GM21576 (cell line): ENCODE measurements at regions not wholly inside any gene's neighbourhood (a gene's known extent, or its start where the extent isn't known, plus 50 kb on each side); places are given as distances from the start of the nearest gene placed in this dataset.

Source experiments
- ATAC-seq: cut with Tn5 transposase; IDR thresholded peaks from one replicate; pipeline ENCODE4 v1.9.1; 2021; ENCODE audit warnings: mild to moderate bottlenecking, moderate library complexity; ENCODE audit not compliant: unreplicated experiment

DNA sequence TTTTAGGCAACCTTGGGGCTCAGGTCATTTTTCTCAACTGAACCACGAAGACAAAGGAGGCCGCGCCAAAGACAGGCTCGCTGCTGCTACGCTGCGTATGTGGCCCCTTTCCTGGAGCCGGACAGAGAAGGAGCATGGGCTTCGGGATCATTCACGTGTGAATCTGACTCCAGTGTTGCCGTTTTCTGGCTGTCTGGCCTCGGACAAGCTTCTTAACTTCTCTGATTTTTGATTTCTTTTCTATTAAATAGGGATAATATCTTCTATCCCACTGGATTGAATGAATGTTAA lies 50.8 kb upstream of the ZNF366 start:
- no peak for ATAC-seq

DNA sequence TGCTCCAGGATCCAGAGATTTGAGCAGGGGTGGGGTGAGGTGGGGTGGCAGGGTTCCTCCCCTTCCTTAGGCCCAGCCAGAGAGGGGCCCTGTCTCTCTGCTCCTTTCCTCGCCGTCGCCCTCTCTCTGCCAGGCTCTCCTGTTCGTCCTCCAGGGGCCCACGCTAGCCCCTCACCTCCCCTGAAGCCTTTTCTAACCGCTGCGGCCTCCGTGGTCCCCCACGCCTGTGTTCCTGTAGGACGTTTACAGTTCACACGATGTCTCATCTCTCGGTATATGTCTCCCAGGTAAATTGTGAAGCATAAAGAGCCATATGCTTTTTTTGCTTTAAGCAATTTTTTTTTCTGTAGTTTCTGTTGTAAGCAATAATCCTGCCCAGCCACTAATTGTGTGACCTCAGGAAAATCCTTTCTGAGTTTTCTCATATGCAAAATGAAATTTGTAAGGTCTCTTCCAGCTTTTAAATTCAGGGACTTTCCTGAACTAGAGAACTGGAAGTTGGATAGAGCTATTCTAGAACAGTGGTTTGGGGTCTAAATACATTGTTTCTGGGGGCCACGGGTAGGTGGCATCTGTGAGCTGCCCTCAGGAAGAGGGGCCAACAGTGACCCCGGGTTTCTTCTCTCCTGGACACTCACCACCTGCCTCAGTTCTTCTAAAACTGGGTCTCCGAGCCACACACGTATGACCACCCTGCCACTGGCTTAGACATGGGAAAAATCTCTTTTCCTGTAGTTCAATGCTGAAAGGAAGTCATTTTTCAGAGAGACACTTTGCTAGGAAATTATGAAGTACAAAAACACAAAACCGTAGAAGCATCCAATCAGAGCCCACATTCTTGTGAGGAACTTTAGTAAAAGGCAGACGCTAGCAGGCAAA lies 50.2 kb upstream of the ZNF366 start:
- ATAC-seq, result no peak
